A673 (cell line): ENCODE measurements at regions not wholly inside any gene's neighbourhood (a gene's known extent, or its start where the extent isn't known, plus 50 kb on each side); places are given as distances from the start of the nearest gene placed in this dataset.

ENCODE experiments used
- BruUV-seq: library from RNA; stranded (reverse); fragments of 400-500 nt; replicated peaks from 2 replicates; lab custom pipeline; 2021; lab: Mats Ljungman, UMichigan
- CTCF ChIA-PET: fragments of 300-600 bp; sonication (Branson Sonifier 250); formaldehyde crosslinking; loops from one replicate; lab custom pipeline; 2022; ENCODE audit warnings: antibody characterized with exemption; lab: Charles Lee
- POLR2A ChIA-PET: fragments of 300-600 bp; sonication (Branson Sonifier 250); formaldehyde crosslinking; loops from one replicate; lab custom pipeline; 2022; ENCODE audit warnings: antibody characterized with exemption; ENCODE audit not compliant: low non-redundant PET; lab: Charles Lee
- DNase-seq: peaks from one replicate; pipeline ENCODE4 v3.0.0-alpha.2; 2015; ENCODE audit warnings: low spot score
- H3K27ac ChIP-seq: fragments of 200-600 bp; sonication (generic); 2 replicates; pipeline ENCODE4 v1.5.1; 2016; ENCODE audit warnings: mixed run types, low read depth, mild to moderate bottlenecking, mixed read lengths, antibody characterized with exemption, low read length; ENCODE audit not compliant: poor library complexity, severe bottlenecking
- H3K27me3 ChIP-seq: fragments of 200-600 bp; sonication (generic); replicated peaks from 2 replicates; pipeline ENCODE4 v1.6.1; 2017; ENCODE audit warnings: mixed run types, low read depth, mild to moderate bottlenecking, mixed read lengths, antibody characterized with exemption, low read length; ENCODE audit not compliant: insufficient read depth, poor library complexity
- H3K36me3 ChIP-seq: fragments of 200-600 bp; sonication (generic); 2 replicates; pipeline ENCODE4 v1.6.1; 2016; ENCODE audit warnings: mixed run types, mild to moderate bottlenecking, mixed read lengths, antibody characterized with exemption, low read length; ENCODE audit not compliant: insufficient read depth, poor library complexity, severe bottlenecking
- H3K4me1 ChIP-seq: fragments of 200-600 bp; sonication (generic); 2 replicates; pipeline ENCODE4 v1.6.1; 2017; ENCODE audit warnings: mixed run types, mild to moderate bottlenecking, mixed read lengths, antibody characterized with exemption, low read length; ENCODE audit not compliant: insufficient read depth, poor library complexity, severe bottlenecking
- H3K4me3 ChIP-seq: fragments of 200-600 bp; sonication (generic); 2 replicates; pipeline ENCODE4 v1.5.1; 2016; ENCODE audit warnings: low read depth, mixed run types, mild to moderate bottlenecking, mixed read lengths, low read length; ENCODE audit not compliant: poor library complexity, severe bottlenecking
- H3K9me3 ChIP-seq: fragments of 200-600 bp; sonication (generic); 2 replicates; pipeline ENCODE4 v1.6.1; 2016; ENCODE audit warnings: mixed run types, low read depth, mild to moderate bottlenecking, mixed read lengths, antibody characterized with exemption, low read length; ENCODE audit not compliant: poor library complexity, severe bottlenecking
- CTCF ChIP-seq: fragments of 300-800, 200-600 bp; sonication (generic); conservative IDR thresholded peaks from 2 replicates; pipeline ENCODE4 v1.5.1; 2017; ENCODE audit warnings: low read depth, mild to moderate bottlenecking, antibody characterized with exemption, low read length, moderate library complexity, mixed read lengths
- EZH2 ChIP-seq: fragments of 200-600 bp; sonication (generic); IDR thresholded peaks from 2 replicates; pipeline ENCODE4 v1.6.1; 2017; ENCODE audit warnings: borderline replicate concordance, low read depth, mild to moderate bottlenecking, mixed read lengths, antibody characterized with exemption, low read length; ENCODE audit not compliant: poor library complexity, severe bottlenecking
- intact Hi-C: fragments of 100-400 bp; cut with micrococcal nuclease; formaldehyde crosslinking; loops from one replicate; pipeline ENCODE4 v1.10.0; 2022; ENCODE audit not compliant: unreplicated experiment

GRCh38 chr7:47039904-47040303, 542.0 kb downstream of the TNS3 start:
- POLR2A ChIA-PET: no interaction called here
- H3K27ac ChIP-seq: no peak overlapping the region
- H3K36me3 ChIP-seq: no peaks in the 10 kb centered on the region
- no peaks in the 10 kb centered on the region for H3K27me3 ChIP-seq
- CTCF ChIA-PET: no interaction called here
- intact Hi-C loops: no loop called here
- no peak for DNase-seq
- H3K4me3 ChIP-seq: no peak overlapping the region
- no TSS peak for BruUV-seq
- H3K4me1 ChIP-seq: no peaks in the 10 kb centered on the region
- TF ChIP-seq CTCF: no peak
- TF ChIP-seq EZH2: no peak
- H3K9me3 ChIP-seq: no peaks in the 10 kb centered on the region

GRCh38 chr7:47039089-47039648, 542.7 kb downstream of the TNS3 start:
- H3K27ac ChIP-seq: no peak overlapping the region
- H3K4me1 ChIP-seq: no peaks in the 10 kb centered on the region
- TF ChIP-seq CTCF: no peak
- no peak for TF ChIP-seq EZH2
- no peak overlapping the region for H3K4me3 ChIP-seq
- BruUV-seq: no TSS peak
- intact Hi-C loops: no loop called here
- no peaks in the 10 kb centered on the region for H3K27me3 ChIP-seq
- H3K36me3 ChIP-seq: no peaks in the 10 kb centered on the region
- CTCF ChIA-PET: no interaction called here
- POLR2A ChIA-PET: no interaction called here
- peak; percentile 9 for DNase-seq
- H3K9me3 ChIP-seq: no peaks in the 10 kb centered on the region

GRCh38 chr7:47038621-47039020, 543.3 kb downstream of the TNS3 start:
- no peak overlapping the region for H3K4me3 ChIP-seq
- no TSS peak for BruUV-seq
- CTCF ChIA-PET: no interaction called here
- H3K4me1 ChIP-seq: no peaks in the 10 kb centered on the region
- H3K36me3 ChIP-seq: no peaks in the 10 kb centered on the region
- H3K27ac ChIP-seq: no peak overlapping the region
- intact Hi-C loops: no loop called here
- H3K9me3 ChIP-seq: no peaks in the 10 kb centered on the region
- DNase-seq: no peak
- TF ChIP-seq CTCF (no peak), EZH2 (no peak)
- no peaks in the 10 kb centered on the region for H3K27me3 ChIP-seq
- POLR2A ChIA-PET: no interaction called here
